DND-41 (cell line): ENCODE measurements at regions not wholly inside any gene's neighbourhood (a gene's known extent, or its start where the extent isn't known, plus 50 kb on each side); places are given as distances from the start of the nearest gene placed in this dataset.

Experiments used
- ATAC-seq: fragments of 200-7000 bp; cut with Tn5 transposase; 3 replicates; pipeline ENCODE4 v1.9.1; 2021; ENCODE audit warnings: low read depth; ENCODE audit not compliant: insufficient read depth
- DNase-seq: peaks from one replicate; pipeline ENCODE4 v3.0.0-alpha.2; 2020
- H2AFZ ChIP-seq: 2 replicates; pipeline ENCODE4 v1.6.0; 2012; ENCODE audit warnings: low read depth, low read length
- H3K27ac ChIP-seq: 2 replicates; pipeline ENCODE4 v1.5.1; 2012; ENCODE audit warnings: low read length, inconsistent platforms
- H3K27me3 ChIP-seq: fragments of 200-600 bp; sonication (generic); 2 replicates; pipeline ENCODE4 v1.6.0; 2012; ENCODE audit warnings: low read length, mild to moderate bottlenecking, inconsistent platforms; ENCODE audit not compliant: insufficient read depth, poor library complexity
- H3K36me3 ChIP-seq: 2 replicates; pipeline ENCODE4 v1.5.1; 2012; ENCODE audit warnings: low read length, inconsistent platforms; ENCODE audit not compliant: insufficient read depth
- H3K4me1 ChIP-seq: 2 replicates; pipeline ENCODE4 v1.5.1; 2012; ENCODE audit warnings: mild to moderate bottlenecking, low read length; ENCODE audit not compliant: insufficient read depth
- H3K4me2 ChIP-seq: 2 replicates; pipeline ENCODE4 v1.6.0; 2012; ENCODE audit warnings: mild to moderate bottlenecking, moderate library complexity, low read length, inconsistent platforms; ENCODE audit not compliant: insufficient read depth
- H3K4me3 ChIP-seq, 2 experiments: fragments of 200-600 bp in 1 of 2; shearing (Covaris generic) in 1 of 2; 2 replicates each; pipeline ENCODE4 v1.5.1; 2012 to 2016; ENCODE audit warnings: inconsistent platforms in 2 of 2, low read length in 2 of 2, mild to moderate bottlenecking in 2 of 2, low read depth in 1 of 2, moderate library complexity in 1 of 2
- H3K79me2 ChIP-seq: 2 replicates; pipeline ENCODE4 v1.6.0; 2012; ENCODE audit warnings: low read length, inconsistent platforms; ENCODE audit not compliant: insufficient read depth
- H3K9ac ChIP-seq: 2 replicates; pipeline ENCODE4 v1.6.0; 2012; ENCODE audit warnings: low read depth, mild to moderate bottlenecking, inconsistent platforms, low read length, moderate library complexity
- H3K9me3 ChIP-seq: 2 replicates; pipeline ENCODE4 v1.5.1; 2012; ENCODE audit warnings: low read length, moderate library complexity, mild to moderate bottlenecking, inconsistent platforms; ENCODE audit not compliant: insufficient read depth, severe bottlenecking
- H4K20me1 ChIP-seq: 2 replicates; pipeline ENCODE4 v1.6.0; 2012; ENCODE audit warnings: low read length; ENCODE audit not compliant: insufficient read depth
- EZH2 ChIP-seq: IDR thresholded peaks from 3 replicates; pipeline ENCODE4 v1.6.1; 2012; ENCODE audit warnings: borderline replicate concordance, low read depth, mild to moderate bottlenecking, moderate library complexity, low read length, inconsistent platforms; ENCODE audit not compliant: severe bottlenecking
- TF ChIP-seq, protein P1 (sequence below): IDR thresholded peaks from 2 replicates; pipeline ENCODE4 v1.5.1; 2012; ENCODE audit warnings: borderline replicate concordance, low read length, moderate library complexity, mild to moderate bottlenecking; ENCODE audit not compliant: poor library complexity, severe bottlenecking; ENCODE audit errors: extremely low read depth

DNA sequence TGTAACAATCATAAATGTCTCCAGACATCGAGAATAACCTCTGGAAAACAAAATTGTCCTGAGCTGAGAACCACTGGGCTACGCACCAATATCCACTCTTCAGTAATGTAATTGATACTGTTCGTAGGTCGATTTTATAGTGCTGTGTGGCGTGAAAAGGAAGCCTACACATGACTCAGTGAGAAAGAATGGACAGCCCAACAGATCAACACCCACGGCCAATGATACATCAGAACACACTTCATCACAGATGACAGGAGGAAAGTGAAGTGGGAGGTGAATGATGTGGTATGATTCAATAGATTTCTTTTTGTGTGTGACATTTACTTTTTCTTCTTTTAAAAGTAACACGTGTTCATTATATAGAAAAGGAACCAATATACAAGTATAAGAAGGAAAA, 93.5 kb downstream of the RPS12 start:
- no peak overlapping the region for H3K9ac ChIP-seq
- no peak overlapping the region for H2AFZ ChIP-seq
- TF ChIP-seq EZH2, result no peak
- TF ChIP-seq, protein P1, sequence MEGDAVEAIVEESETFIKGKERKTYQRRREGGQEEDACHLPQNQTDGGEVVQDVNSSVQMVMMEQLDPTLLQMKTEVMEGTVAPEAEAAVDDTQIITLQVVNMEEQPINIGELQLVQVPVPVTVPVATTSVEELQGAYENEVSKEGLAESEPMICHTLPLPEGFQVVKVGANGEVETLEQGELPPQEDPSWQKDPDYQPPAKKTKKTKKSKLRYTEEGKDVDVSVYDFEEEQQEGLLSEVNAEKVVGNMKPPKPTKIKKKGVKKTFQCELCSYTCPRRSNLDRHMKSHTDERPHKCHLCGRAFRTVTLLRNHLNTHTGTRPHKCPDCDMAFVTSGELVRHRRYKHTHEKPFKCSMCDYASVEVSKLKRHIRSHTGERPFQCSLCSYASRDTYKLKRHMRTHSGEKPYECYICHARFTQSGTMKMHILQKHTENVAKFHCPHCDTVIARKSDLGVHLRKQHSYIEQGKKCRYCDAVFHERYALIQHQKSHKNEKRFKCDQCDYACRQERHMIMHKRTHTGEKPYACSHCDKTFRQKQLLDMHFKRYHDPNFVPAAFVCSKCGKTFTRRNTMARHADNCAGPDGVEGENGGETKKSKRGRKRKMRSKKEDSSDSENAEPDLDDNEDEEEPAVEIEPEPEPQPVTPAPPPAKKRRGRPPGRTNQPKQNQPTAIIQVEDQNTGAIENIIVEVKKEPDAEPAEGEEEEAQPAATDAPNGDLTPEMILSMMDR, result no peak
- ATAC-seq, result no peak
- DNase-seq, result no peak
- no peaks in the 10 kb centered on the region for H3K9me3 ChIP-seq
- H3K4me1 ChIP-seq, result no peaks in the 10 kb centered on the region
- no peaks in the 10 kb centered on the region for H3K79me2 ChIP-seq
- H3K36me3 ChIP-seq, result no peaks in the 10 kb centered on the region
- H3K4me3 ChIP-seq, result no peak overlapping the region
- H3K4me2 ChIP-seq, result no peak overlapping the region
- no peaks in the 10 kb centered on the region for H4K20me1 ChIP-seq
- no peak overlapping the region for H3K27ac ChIP-seq
- no peaks in the 10 kb centered on the region for H3K27me3 ChIP-seq

DNA sequence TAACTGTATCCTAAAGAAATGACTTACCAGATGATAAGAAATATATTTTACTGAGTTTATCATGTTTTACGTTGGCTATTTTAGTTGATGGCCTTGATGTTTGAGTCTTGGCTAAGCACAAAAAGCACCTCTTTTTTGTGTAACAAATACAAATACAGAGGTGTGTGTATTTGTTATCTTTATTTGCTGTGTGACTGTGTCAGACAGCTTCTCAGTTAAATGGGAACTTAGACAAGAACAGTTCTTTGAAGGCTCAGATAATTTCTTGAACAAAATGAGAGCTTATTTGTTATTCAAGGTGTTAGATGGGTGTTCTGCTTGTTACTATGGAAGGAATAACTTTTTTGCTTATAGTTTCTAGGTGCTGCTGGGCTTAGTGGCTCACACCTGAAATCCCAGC, 95.4 kb downstream of the RPS12 start:
- Histone ChIP-seq H3K9me3 (no peaks in the 10 kb centered on the region), H4K20me1 (no peaks in the 10 kb centered on the region), H3K4me2 (no peak overlapping the region), H3K79me2 (no peaks in the 10 kb centered on the region), H2AFZ (no peak overlapping the region), H3K27ac (no peak overlapping the region), H3K27me3 (no peaks in the 10 kb centered on the region), H3K36me3 (no peaks in the 10 kb centered on the region), H3K4me1 (no peaks in the 10 kb centered on the region), H3K9ac (no peak overlapping the region), H3K4me3 (no peak overlapping the region)
- ATAC-seq (no peak), DNase-seq (no peak)
- TF ChIP-seq EZH2, result no peak
- TF ChIP-seq, protein P1, result no peak

DNA sequence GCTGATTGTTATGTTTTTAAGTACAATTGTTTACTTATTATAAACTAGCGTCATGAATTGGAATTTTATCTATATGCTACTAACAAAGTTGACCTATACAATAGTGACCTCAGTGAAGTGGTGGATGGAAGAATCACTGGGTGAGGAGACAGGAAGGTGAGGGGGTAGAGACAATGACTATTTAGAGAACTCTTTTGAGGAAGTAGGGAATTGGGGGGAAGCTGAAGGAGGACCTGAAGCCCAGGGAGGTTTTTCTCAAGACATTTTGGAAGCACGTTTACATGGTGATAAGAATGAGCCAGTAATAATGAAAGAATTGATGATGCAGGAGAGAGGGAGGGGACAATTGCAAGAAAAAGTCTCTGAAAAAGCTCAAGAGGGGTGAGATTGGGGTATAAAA, 96.4 kb downstream of the RPS12 start:
- Histone ChIP-seq H3K9me3 (no peaks in the 10 kb centered on the region), H3K79me2 (no peaks in the 10 kb centered on the region), H3K4me2 (no peak overlapping the region), H3K27ac (no peak overlapping the region), H3K4me3 (no peak overlapping the region), H3K4me1 (no peaks in the 10 kb centered on the region), H3K9ac (no peak overlapping the region), H4K20me1 (no peaks in the 10 kb centered on the region), H3K36me3 (no peaks in the 10 kb centered on the region), H2AFZ (no peak overlapping the region), H3K27me3 (no peaks in the 10 kb centered on the region)
- ATAC-seq, result no peak
- TF ChIP-seq, protein P1, result no peak
- no peak for TF ChIP-seq EZH2
- no peak for DNase-seq

DNA sequence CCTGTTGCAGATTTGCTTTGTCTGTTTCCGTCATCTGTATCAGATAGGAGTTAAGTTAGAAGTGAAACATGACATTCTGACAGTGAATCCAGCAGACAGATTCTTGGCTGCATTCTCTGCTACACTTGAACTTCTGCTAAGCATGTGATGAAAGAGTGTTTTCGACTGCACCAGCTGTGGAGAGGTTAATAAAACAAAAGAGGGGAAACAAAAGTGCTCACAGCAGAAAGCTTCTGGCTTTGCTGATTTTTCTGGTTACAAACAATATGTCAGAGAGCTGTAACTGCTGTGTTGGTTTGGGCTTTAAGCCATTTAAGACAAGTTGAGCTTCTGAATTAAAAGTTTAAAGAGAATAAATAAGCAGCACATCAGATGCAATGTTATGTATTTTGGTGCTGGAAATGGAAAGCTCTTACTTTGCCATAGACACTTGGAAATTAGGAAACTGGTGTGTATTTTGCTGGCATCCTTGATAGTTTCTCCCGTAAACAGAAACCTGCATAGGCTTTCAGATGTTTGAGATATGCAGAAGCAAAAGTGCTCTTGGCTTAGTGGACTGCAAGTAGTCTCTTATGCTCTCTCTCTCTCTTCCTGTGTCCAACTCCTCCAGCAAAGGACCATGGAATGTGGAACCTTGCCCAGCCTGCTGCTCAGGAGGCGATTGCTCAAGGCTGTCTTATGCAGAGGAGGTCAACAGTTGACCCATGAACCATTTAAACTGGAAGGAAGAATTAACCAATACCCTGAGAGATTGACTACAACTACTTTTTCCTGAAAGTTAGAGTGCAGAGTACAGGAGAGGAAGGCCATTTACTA, 104.9 kb downstream of the RPS12 start:
- Histone ChIP-seq H2AFZ (no peak overlapping the region), H3K9ac (no peak overlapping the region), H3K9me3 (no peaks in the 10 kb centered on the region), H3K79me2 (no peaks in the 10 kb centered on the region), H3K36me3 (no peaks in the 10 kb centered on the region), H3K27me3 (no peaks in the 10 kb centered on the region), H4K20me1 (no peaks in the 10 kb centered on the region), H3K4me1 (no peaks in the 10 kb centered on the region), H3K4me3 (no peak overlapping the region), H3K4me2 (no peak overlapping the region), H3K27ac (no peak overlapping the region)
- no peak for ATAC-seq
- DNase-seq, result no peak
- TF ChIP-seq EZH2, result no peak
- TF ChIP-seq, protein P1, result no peak
